NT2/D1 (cell line): ENCODE measurements at regions not wholly inside any gene's neighbourhood (a gene's known extent, or its start where the extent isn't known, plus 50 kb on each side); places are given as distances from the start of the nearest gene placed in this dataset.

Source experiments
- DNase-seq: peaks from one replicate; pipeline ENCODE4 v3.0.0-alpha.2; 2011; ENCODE audit warnings: low read depth, low spot score
- H3K27me3 ChIP-seq: 2 replicates; pipeline ENCODE4 v1.6.0; 2011; ENCODE audit warnings: mild to moderate bottlenecking; ENCODE audit not compliant: insufficient read length, insufficient read depth
- H3K36me3 ChIP-seq: 2 replicates; pipeline ENCODE4 v1.6.1; 2011; ENCODE audit warnings: mild to moderate bottlenecking, low read length, mixed read lengths; ENCODE audit not compliant: insufficient read depth, insufficient read length
- H3K4me1 ChIP-seq: 2 replicates; pipeline ENCODE4 v1.5.1; 2011; ENCODE audit not compliant: insufficient read depth, insufficient read length
- H3K4me3 ChIP-seq: 2 replicates; pipeline ENCODE4 v1.5.1; 2011; ENCODE audit warnings: low read depth; ENCODE audit not compliant: insufficient read length
- H3K9ac ChIP-seq: 2 replicates; pipeline ENCODE4 v1.6.0; 2011; ENCODE audit warnings: low read depth; ENCODE audit not compliant: insufficient read length
- H3K9me3 ChIP-seq: 2 replicates; pipeline ENCODE4 v1.5.1; 2011; ENCODE audit warnings: mild to moderate bottlenecking, low read length; ENCODE audit not compliant: insufficient read depth
- SUZ12 ChIP-seq: IDR thresholded peaks from 2 replicates; pipeline ENCODE4 v1.6.1; 2011; ENCODE audit not compliant: insufficient read length, insufficient read depth; ENCODE audit errors: extremely low read depth
- YY1 ChIP-seq: IDR thresholded peaks from 2 replicates; pipeline ENCODE4 v1.6.1; 2011; ENCODE audit not compliant: insufficient read length, insufficient read depth
- ZNF274 ChIP-seq: IDR thresholded peaks from 2 replicates; pipeline ENCODE4 v1.6.1; 2011; ENCODE audit warnings: mild to moderate bottlenecking, low read depth, low read length

GRCh38 chr11:116421529-116422185 lies 351.1 kb downstream of the BUD13 start:
- H3K36me3 ChIP-seq: no peaks in the 10 kb centered on the region
- H3K9ac ChIP-seq: peak overlapping the region; percentile 51
- no peak for DNase-seq
- H3K4me3 ChIP-seq: no peak overlapping the region
- peaks cover 12% of the 10 kb centered on the region for H3K4me1 ChIP-seq
- TF ChIP-seq SUZ12: no peak
- no peak for TF ChIP-seq ZNF274
- no peak for TF ChIP-seq YY1
- no peaks in the 10 kb centered on the region for H3K9me3 ChIP-seq
- no peaks in the 10 kb centered on the region for H3K27me3 ChIP-seq

GRCh38 chr11:116420770-116421528 lies 351.8 kb downstream of the BUD13 start:
- DNase-seq: no peak
- Histone ChIP-seq H3K36me3 (no peaks in the 10 kb centered on the region), H3K9me3 (no peaks in the 10 kb centered on the region), H3K27me3 (no peaks in the 10 kb centered on the region), H3K4me1 (peaks cover 12% of the 10 kb centered on the region), H3K9ac (no peak overlapping the region), H3K4me3 (no peak overlapping the region)
- TF ChIP-seq YY1 (no peak), ZNF274 (no peak), SUZ12 (no peak)

GRCh38 chr11:116420030-116420429 lies 352.8 kb downstream of the BUD13 start:
- no peaks in the 10 kb centered on the region for H3K27me3 ChIP-seq
- H3K36me3 ChIP-seq: no peaks in the 10 kb centered on the region
- no peak overlapping the region for H3K4me3 ChIP-seq
- no peaks in the 10 kb centered on the region for H3K9me3 ChIP-seq
- no peak overlapping the region for H3K9ac ChIP-seq
- TF ChIP-seq ZNF274 (no peak), YY1 (no peak), SUZ12 (no peak)
- peaks cover 12% of the 10 kb centered on the region for H3K4me1 ChIP-seq
- DNase-seq: no peak

- H3K36me3 ChIP-seq: no peaks in the 10 kb centered on the region
- no peaks in the 10 kb centered on the region for H3K9me3 ChIP-seq
- no peak overlapping the region for H3K9ac ChIP-seq
- no peak for DNase-seq
- TF ChIP-seq SUZ12 (no peak), ZNF274 (no peak), YY1 (no peak)
- H3K4me1 ChIP-seq: peaks cover 17% of the 10 kb centered on the region
- no peak overlapping the region for H3K4me3 ChIP-seq
- H3K27me3 ChIP-seq: no peaks in the 10 kb centered on the region
Observed at GRCh38 chr11:116418388-116419041, 354.3 kb downstream of the BUD13 start.

GRCh38 chr11:116416852-116417251 lies 355.9 kb downstream of the BUD13 start:
- Histone ChIP-seq H3K27me3 (no peaks in the 10 kb centered on the region), H3K9me3 (no peaks in the 10 kb centered on the region), H3K4me1 (peaks cover 15% of the 10 kb centered on the region), H3K9ac (no peak overlapping the region), H3K36me3 (no peaks in the 10 kb centered on the region), H3K4me3 (no peak overlapping the region)
- TF ChIP-seq SUZ12 (no peak), YY1 (no peak), ZNF274 (no peak)
- DNase-seq: no peak

DNA sequence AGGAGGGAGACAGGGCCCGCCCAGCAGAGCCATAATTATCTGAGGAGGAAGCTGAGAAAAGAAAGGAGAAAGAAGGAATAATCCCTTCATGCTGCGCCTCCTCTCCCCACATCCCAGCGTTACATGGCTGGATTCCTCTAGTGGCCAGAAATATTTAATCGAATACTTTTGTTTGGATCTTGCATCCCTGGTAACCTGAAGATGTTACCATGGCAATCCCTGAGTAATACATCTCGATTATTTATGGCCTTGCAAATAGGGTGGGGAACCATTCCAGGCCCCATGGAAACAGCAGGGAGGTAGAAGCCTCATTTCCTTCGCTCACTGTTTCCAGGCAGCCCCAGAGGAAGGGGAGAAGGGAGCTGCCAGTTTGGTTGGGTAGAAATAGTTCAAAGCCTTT lies 357.7 kb downstream of the BUD13 start:
- H3K4me3 ChIP-seq: no peak overlapping the region
- no peak for DNase-seq
- H3K4me1 ChIP-seq: peaks cover 8% of the 10 kb centered on the region
- no peak overlapping the region for H3K9ac ChIP-seq
- H3K27me3 ChIP-seq: no peaks in the 10 kb centered on the region
- no peaks in the 10 kb centered on the region for H3K36me3 ChIP-seq
- no peaks in the 10 kb centered on the region for H3K9me3 ChIP-seq
- TF ChIP-seq YY1 (no peak), SUZ12 (no peak), ZNF274 (no peak)

DNA sequence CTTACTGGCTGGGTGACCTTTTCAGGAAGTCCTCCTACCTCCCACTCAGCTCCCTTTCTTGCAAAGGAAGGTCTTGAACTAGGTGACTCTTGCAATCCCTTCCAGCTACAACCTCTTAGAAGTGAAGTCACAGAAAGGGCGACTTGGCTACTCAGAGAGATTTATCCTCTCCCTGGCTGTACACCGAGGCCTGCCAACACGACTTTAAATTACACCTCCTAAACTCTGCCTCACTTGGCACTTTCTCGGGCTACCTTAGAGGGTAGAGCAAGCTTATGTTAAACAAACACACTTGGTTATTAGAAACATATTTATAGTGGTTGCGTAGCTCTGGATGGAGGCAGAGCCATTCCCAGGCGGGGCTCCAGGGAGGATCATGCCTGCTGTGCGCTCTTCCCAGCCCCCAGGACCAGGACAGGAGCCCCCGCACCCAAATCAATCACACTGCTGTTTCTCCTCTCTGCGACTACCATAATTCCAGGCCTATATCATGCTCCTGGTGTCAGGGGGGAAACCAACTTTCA lies 358.4 kb downstream of the BUD13 start:
- H3K27me3 ChIP-seq: no peaks in the 10 kb centered on the region
- no peak for DNase-seq
- no peaks in the 10 kb centered on the region for H3K36me3 ChIP-seq
- H3K4me1 ChIP-seq: peaks cover 8% of the 10 kb centered on the region
- H3K9me3 ChIP-seq: no peaks in the 10 kb centered on the region
- no peak overlapping the region for H3K9ac ChIP-seq
- H3K4me3 ChIP-seq: no peak overlapping the region
- no peak for TF ChIP-seq SUZ12
- TF ChIP-seq ZNF274: no peak
- no peak for TF ChIP-seq YY1
